HG03521 (cell line): ENCODE measurements at regions not wholly inside any gene's neighbourhood (a gene's known extent, or its start where the extent isn't known, plus 50 kb on each side); places are given as distances from the start of the nearest gene placed in this dataset.
"Not testable (repeated sequence)": the region's sequence is repeated elsewhere in the genome, so short reads cannot be mapped to it uniquely, and the experiment has no call there.

Experiments used
- ATAC-seq: cut with Tn5 transposase; IDR thresholded peaks from one replicate; pipeline ENCODE4 v1.9.1; 2021; ENCODE audit warnings: mild to moderate bottlenecking, moderate library complexity; ENCODE audit not compliant: unreplicated experiment

DNA sequence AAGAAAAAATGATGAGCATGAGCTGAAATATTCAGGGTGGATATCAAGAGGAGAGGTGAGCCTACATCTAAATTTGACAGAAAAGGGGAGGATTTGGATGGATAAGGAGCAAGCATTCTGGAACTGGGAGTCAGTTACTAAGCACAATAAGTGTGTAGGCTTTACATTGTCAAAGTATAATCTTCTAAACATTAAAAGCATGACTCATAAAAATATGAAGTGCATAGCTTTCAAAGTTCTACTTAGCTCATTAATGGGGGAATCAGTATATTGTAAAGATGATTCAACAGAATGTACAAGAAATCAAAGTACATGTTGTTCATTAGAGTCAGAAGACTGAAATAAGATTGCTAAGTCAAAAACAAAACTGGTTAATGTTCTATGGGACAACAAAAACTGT is 248.0 kb upstream of the GAS1 start:
- no peak for ATAC-seq

DNA sequence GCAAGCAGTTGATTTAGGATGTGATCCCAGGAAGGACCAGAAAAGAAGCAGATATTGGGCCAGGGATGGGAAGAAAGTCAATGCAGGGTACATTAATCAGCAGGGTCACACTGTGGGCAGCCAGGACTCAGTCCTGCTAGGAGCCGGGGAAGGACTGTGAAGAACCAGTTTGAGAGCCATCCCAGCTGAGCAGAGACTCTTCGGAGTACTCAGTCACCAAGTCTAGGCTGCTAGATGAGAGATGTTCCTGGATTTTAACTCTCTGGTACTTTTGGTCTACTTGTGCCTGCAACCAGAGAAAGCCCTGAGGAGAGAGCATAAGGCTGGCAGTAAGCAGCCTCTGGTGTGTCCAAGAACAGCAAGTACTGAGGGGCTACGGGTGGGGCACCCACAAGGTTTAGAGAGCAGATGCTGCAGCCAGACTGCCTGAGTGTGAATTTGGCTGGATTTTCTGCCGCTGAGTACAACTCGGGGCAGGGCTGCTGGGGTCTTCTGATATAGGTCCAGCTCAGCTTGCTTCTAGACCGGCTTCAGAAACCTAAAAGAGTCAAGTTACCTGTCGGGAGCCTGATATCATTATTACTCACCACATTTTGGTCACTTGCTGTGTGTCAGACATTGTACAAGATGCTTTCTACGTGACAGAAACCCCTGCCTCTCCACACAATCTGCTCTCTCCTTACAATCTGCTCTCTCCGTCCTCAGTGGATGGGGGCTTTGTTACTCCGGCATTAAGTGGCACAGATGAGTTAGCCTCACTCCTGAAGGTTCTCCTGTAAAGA is 250.2 kb upstream of the GAS1 start:
- no peak for ATAC-seq

DNA sequence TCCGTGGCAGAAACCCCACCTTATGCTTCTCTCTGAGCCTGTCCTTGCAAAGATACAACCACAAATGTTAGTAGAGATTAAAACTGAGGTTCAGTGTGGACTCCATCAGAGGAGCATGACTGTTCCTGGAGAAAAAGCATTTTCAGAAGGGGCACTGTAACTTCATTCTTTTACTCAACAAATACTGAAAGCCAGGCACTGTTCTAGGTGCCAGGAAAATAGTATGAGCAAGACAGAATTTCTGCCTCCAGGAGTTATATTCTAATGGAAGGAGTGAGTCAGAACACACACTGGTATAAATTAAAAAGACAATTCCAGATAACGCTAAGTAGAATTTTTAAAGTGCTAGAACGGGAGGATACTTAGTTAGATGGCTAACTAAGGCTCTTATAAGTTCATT is 251.4 kb upstream of the GAS1 start:
- ATAC-seq, result no peak

DNA sequence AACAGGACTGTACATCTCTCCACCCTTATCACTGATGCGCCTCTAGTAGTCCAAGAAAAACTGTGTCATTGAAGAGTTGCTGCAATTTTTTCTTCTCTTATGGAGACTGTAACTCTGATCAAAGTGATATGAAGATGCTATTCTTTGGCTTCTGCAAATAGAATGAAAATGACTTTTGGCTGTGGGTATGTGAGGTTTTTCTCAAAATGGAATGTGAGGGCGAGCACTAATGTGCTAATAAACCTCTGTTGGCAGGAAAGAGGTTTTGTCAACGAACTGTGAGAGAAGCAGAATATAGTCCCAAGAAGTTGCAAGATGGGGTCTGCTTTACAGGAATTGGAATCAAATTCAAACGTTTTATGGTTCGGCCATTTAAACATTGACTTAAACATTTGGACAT is 252.0 kb upstream of the GAS1 start:
- ATAC-seq, result no peak

DNA sequence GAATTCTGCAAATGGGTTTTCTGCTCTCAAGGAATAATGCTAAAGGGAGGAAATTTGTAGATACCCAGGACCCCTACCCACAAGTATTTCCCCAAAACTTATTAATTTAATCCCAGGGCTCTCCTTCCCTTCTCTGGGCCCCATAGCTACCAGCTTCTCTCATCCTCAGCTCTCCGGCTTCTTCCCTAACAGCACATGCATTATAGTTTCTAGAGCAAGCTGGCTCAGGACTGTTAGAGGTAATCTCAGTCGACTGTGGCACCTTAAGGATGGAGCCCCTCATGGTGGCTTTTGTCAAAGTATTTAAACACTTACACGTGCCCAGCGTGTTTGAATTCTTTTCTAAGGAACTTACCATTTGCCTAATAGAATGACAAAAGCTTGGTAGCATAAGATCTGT is 252.5 kb upstream of the GAS1 start:
- no peak for ATAC-seq

DNA sequence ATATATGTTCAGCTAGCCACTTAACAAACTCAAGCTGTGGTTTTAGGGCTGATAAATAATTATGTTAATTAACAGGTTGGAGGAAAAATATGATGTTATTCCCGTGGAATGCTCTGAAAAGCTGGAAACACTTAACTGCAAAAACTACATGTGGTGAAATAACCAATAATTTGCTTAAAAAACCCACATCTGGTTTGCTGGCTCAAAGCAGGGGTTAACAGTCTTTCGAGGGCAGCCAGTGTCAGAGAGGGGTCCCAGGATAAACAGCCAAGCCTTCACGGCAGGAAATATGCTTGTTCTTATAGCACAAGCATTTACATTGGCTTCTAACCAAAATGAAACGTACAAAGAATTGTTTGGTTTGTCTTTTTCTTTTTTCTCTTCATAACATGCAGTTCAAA is 254.0 kb upstream of the GAS1 start:
- no peak for ATAC-seq

DNA sequence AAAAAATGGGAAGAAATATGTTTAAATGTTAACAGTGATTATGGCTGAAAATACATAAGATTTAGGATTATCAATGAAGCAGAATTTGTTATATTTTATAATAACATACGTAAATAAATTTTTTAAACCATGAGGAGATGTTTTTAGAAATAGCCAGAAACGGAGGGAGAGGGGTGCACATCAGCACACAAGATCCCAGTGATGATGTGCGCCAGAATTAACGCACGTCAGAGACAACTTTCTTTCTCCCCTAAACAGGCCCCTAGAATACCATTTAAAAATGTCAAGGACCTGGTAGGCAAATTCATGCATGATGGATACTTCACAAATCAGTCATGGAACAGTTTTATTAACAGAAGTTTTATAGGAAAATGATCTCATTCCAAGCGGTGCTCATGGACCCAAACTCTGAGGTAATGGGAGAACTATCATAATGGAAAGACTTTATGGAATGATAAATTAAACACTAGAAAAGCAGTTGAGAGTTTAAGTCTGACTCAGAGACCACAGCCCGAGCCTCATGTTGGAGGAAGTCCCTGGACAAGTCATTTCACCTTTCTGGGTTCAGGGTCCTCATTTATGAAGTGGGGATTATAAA is 258.9 kb upstream of the GAS1 start:
- ATAC-seq, result no peak

DNA sequence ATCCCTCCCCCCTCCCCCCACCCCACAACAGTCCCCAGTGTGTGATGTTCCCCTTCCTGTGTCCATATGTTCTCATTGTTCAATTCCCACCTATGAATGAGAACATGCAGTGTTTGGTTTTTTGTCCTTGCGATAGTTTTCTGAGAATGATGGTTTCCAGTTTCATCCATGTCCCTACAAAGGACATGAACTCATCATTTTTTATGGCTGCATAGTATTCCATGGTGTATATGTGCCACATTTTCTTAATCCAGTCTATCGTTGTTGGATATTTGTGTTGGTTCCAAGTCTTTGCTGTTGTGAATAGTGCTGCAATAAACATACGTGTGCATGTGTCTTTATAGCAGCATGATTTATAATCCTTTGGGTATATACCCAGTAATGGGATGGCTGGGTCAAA is 263.4 kb upstream of the GAS1 start:
- ATAC-seq, result not testable (repeated sequence)

DNA sequence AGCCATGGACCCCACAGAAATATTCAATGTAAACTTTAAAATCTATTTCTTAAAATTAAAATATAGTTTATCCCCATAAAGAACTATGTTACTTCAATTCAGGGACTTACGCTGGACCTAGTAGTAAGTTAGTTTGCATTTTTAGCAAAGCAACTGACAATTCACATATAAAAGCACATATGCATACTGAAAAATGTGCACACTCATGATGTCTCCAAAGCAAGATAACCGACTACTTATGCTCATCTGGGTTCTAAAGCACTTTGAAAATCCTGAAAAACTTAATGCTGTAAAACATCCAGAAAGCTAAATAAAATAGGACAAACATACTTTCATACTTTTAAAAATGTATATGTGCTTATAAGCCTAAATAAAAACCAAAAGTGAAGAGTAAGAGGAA is 264.4 kb upstream of the GAS1 start:
- no peak for ATAC-seq

DNA sequence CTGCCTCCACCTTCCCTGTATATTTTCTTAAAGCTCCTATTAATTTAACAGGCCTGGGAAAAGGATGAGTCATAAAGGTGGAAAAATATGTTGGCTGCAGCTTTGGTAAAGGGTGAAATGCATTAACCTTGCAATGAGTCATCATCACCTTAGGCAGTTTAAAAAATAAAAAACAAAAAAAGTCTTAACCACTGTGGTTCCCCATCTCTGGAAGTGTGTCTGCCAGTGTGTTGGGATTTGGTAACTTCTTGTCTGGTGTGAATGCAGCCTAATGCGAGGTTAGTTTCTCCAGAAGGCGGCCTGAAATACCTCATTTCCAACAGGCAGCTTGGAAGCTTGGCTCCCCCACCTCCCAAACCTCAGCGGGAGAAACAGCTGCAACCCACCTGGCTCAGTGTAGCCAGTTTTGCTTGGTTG is 265.3 kb upstream of the GAS1 start:
- ATAC-seq, result no peak

DNA sequence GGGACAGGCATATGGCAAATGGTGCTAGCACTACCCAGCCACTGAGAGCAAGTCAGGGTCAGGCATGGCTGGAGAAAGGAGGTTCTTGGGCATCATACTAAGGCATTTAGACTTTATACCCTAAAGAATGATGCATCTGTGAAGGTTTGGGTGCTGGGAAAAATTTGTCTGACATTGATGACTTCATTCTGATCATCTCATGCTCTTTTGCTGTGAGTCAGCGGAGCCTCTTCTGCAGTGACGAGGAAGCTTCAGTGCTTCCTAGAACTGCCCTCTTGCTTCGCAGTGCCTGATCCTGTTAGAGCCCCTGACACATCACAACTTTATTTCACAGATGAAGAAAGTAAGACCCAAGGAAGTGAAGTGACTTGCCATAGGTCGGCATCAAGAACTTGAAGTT is 266.6 kb upstream of the GAS1 start:
- ATAC-seq, result no peak

DNA sequence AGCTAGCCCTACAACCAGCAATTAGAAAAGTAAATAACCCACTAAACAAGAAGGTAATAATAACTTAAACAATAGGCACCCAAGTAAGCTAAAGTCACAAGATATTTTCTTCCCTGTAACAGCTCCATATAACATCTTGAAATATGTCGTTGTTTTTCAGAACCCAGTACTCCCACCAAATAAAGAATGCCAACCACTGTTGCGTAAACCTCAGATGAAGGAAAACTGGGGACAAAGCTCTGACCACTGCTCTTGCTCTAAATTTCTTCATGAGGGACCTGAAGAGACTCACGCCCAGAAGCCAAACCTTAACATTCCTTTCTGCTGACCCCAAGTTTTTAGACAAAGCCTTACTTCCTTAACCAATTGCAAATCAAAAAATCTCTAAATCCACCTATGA is 267.7 kb upstream of the GAS1 start:
- no peak for ATAC-seq

DNA sequence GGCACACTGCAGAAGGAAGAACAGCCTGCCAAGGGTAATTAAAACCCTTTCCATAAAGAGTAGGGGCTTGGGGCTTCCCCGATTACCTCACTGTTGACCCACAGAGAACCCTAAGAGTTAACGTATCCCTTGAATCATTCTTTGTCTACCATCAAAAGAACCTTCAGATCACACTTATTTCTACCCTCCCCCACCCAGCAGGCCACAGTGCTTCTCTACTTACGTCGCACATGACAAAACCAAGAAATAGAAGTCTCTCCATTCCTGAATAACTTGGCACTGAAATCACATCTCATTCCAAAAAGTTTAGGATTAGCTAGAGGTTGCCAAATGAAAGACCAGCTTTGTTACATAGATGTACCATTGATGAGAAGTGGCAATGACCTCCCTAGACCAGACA is 268.7 kb upstream of the GAS1 start:
- no peak for ATAC-seq

DNA sequence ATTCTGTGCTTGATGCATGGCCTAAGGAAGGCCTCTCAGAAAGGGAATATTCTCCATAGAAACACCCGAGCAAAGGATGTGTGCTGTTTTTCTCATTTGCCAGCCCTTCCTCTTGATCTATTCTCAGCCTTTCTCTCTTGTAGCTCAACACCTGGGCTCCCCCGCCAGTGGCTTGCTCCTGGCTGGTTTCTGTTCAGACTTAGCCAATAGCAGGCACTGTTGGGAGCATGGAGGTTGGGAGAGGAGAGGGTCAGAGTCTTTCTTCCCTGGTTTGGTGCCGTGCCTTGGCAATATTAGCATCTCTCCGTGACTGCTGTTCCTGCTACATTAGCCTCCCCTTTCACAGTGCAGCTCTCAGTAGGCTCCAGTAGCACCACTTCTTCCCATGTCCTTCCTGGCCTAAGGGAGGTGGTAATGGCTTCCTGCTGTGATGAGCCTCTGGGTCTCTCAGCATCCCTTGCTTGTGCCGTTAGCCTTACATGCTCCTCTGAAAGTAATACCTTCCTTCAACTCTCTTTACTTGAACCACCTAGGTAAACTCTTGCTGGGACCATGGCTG is 269.7 kb upstream of the GAS1 start:
- no peak for ATAC-seq

DNA sequence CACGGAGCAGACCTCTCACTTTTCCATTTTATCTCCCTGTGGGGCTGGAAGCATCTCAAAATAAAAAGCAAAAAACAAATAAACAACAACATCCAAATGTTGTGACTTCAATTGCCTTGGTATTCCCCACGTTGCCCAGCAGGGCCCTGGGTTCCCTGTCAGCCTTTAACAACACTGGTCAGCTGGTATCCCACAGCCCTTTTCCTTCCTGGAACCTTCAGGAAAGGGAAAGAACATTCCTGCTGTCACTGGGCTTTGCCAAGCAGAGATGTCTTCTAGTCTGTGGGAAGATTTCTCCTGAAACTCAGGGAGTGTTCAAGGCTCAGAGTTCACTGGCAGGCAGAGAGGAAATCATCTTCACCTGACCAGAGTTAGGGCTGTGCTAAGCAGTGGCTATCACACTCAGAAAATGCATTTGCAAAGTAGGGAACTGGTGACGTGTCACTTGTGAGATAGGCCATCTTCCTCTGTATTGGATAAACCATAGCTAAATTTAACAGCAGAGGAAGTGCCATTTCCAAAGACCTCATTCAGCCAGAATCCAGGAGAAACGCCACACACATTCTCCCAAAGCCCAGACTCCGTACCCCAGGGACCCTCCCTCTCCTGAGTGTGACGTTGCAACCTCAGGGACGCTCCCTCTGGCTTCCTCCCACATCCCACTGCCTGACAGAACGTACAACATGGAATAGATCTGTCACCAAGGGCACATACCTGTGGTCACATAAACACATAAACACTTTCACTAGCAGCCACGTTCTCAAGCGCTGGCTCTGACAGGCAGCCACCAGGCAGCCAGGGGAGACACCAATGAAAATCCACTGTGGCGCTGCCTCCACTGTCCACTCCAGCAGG is 274.0 kb upstream of the DAPK1 start:
- ATAC-seq, result no peak

DNA sequence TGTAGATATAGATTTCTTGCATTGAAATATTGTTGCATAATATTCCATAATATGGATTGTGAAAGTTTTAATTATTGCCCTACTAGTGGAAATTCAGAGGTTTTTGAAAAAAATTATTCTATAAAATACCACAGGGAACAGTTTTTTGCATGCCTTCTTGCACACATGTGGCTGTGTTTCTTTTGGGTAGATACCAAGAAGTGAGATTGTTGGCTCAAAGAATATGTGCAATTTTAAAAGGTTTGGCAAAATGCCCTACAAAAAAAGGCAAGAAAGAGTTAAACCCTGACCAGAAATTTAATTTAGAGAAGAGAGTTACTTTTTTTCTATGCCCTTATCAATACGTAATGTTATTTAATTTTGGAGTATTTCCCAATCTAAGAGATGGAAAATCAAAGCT is 270.8 kb upstream of the DAPK1 start:
- ATAC-seq, result no peak

DNA sequence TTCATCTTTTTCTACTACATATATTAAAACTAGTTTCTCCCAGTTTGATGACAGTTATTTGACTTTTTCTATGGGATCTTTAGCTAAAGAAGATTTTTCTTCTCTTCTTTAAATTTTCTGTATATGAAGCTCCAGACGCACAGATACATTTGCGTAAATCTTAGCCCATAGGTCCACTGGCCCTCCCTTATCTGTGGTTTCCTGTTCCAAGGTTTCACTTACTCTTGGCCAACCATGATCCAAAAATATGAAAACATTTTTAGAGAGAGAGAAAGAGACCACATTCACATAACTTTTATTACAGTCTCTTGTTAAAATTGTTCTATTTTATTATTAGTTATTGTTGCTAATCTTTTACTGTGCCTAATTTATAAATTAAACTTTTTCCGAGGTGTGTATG is 270.2 kb upstream of the DAPK1 start:
- ATAC-seq, result no peak

DNA sequence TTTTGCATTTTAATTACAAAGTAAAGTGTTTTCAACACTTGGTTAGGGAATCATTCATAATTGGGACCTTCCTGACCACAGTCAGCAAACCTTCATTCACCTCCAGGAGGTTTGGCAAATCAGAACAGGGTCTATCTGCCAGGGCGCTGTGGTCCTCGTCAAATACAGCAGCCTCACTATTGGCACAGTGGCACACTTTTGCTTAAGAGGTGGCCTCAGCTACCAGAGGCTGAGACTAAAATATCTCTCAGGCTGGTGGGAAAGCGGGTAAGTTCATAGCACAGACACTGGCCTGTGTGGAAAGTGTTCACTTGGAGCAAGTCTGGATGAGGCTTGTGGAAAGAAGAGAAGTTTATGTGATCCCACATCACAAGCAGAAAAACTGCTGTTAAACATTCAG is 268.6 kb upstream of the DAPK1 start:
- no peak for ATAC-seq

DNA sequence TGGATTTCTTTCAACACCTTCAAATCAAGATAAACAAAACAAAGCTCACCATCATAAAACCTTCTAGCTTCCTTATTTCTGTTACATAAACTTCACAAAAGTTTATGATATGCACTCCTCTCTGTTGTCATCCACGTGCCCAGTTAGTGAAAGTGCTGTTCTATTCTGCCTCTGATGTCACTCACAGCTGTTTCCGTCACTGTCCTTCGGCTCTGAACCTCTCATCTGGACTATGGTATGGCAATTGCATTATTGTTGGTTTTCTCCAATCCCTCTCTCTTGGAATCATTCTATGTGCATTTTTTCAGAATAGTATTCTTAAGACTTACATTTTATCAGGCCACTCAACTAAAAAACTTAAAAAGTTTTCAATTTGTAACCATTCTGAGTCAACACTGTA is 264.2 kb upstream of the DAPK1 start:
- ATAC-seq, result no peak

DNA sequence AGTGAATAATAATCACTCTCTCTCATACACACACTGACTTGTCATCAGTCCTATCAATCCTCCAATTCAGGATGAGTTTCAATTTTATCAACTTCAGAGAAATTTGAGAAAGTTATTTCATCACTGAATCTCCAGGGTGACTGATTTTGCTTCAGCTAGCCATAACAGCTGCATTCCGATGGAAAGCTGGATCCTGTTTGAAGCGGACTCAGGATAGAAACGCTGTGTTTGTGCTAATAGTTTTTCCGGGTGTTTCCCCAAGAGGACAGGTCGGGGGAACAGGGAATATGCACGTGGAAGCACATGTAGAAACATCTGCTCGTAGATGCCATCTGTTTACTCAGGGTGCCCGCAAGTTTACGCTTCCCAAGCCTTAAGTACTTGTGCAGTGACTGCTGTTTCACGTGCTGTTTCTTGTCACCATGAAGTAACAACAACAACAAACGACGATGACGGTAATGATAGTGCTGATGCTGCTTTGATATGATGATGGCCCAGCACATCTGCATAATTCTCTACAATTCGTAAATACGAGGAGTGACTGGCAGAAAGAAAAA is 263.7 kb upstream of the DAPK1 start:
- no peak for ATAC-seq

DNA sequence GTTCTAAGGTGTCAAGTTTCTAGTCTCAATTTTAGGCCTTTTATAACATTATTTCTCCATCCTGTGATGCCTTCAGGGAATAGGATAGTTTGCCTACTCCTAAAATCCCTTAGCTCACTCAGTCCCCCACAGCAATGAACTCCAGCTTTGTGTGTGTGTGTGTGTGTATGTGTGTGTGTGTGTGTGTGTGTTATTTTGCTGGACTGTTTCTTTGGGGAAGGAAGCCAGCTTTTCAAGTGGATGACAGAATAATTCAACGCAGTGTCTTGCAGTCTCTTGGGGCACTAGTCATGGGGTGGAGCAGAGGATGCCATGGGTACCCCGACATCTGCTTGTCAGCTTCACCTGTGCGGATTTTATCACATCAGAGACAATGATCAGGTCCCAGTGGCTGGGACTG is 262.8 kb upstream of the DAPK1 start:
- no peak for ATAC-seq
